ENCODE measurements at regions not wholly inside any gene's neighbourhood (a gene's known extent, or its start where the extent isn't known, plus 50 kb on each side); places are given as distances from the start of the nearest gene placed in this dataset.

- no peaks in the 10 kb centered on the region for H3K4me1 ChIP-seq
- no peak overlapping the region for H3K4me3 ChIP-seq
- WGBS, 2 donors (ENCODE audit: low coverage in 1 of 2) = 92 to 100% methylated on average over 2 to 5 of the region's 16 CpGs
- no peaks in the 10 kb centered on the region for H3K27me3 ChIP-seq
- H3K9me3 ChIP-seq = no peaks in the 10 kb centered on the region
- no peak for TF ChIP-seq CTCF (IDR thresholded peaks at IDR 0.05)
- no peak for TF ChIP-seq EP300 (IDR thresholded peaks at IDR 0.05)
- no peak for TF ChIP-seq POLR2A (IDR thresholded peaks at IDR 0.05)
- TF ChIP-seq POLR2AphosphoS5 (IDR thresholded peaks at IDR 0.05) = no peak
- no peak for ATAC-seq
- H3K27ac ChIP-seq = no peak overlapping the region
- H3K36me3 ChIP-seq = no peaks in the 10 kb centered on the region
Measured at GRCh38 chr4:186919340-186919739, 195.7 kb upstream of the FAT1 start.

- ATAC-seq = no peak
- Histone ChIP-seq H3K27ac (no peak overlapping the region), H3K36me3 (no peaks in the 10 kb centered on the region), H3K4me3 (no peak overlapping the region), H3K27me3 (no peaks in the 10 kb centered on the region), H3K4me1 (no peaks in the 10 kb centered on the region), H3K9me3 (no peaks in the 10 kb centered on the region)
- no peak for TF ChIP-seq POLR2AphosphoS5 (IDR thresholded peaks at IDR 0.05)
- TF ChIP-seq CTCF (IDR thresholded peaks at IDR 0.05) = no peak
- no peak for TF ChIP-seq POLR2A (IDR thresholded peaks at IDR 0.05)
- TF ChIP-seq EP300 (IDR thresholded peaks at IDR 0.05) = no peak
- 85 to 97% methylated on average over 2 of the region's 2 CpGs for WGBS, 2 donors (ENCODE audit: low coverage in 1 of 2)
Measured at GRCh38 chr4:186920483-186920882, 196.8 kb upstream of the FAT1 start.

- no peaks in the 10 kb centered on the region for H3K36me3 ChIP-seq
- TF ChIP-seq EP300 (IDR thresholded peaks at IDR 0.05) (no peak), POLR2A (IDR thresholded peaks at IDR 0.05) (no peak), CTCF (IDR thresholded peaks at IDR 0.05) (no peak), POLR2AphosphoS5 (IDR thresholded peaks at IDR 0.05) (no peak)
- no peaks in the 10 kb centered on the region for H3K9me3 ChIP-seq
- H3K4me3 ChIP-seq = no peak overlapping the region
- 67 to 88% methylated on average over 5 of the region's 5 CpGs for WGBS, 2 donors (ENCODE audit: low coverage in 1 of 2)
- ATAC-seq = no peak
- H3K4me1 ChIP-seq = no peaks in the 10 kb centered on the region
- H3K27ac ChIP-seq = no peak overlapping the region
- H3K27me3 ChIP-seq = no peaks in the 10 kb centered on the region
Measured at GRCh38 chr4:186920992-186921391, 197.3 kb upstream of the FAT1 start.

GRCh38 chr4:186924723-186925122 lies 201.1 kb upstream of the FAT1 start:
- Histone ChIP-seq H3K27ac (no peak overlapping the region), H3K36me3 (no peaks in the 10 kb centered on the region), H3K27me3 (no peaks in the 10 kb centered on the region), H3K4me3 (no peak overlapping the region), H3K4me1 (no peaks in the 10 kb centered on the region), H3K9me3 (no peaks in the 10 kb centered on the region)
- no peak for TF ChIP-seq EP300 (IDR thresholded peaks at IDR 0.05)
- no peak for TF ChIP-seq POLR2A (IDR thresholded peaks at IDR 0.05)
- TF ChIP-seq POLR2AphosphoS5 (IDR thresholded peaks at IDR 0.05) = no peak
- TF ChIP-seq CTCF (IDR thresholded peaks at IDR 0.05) = no peak
- ATAC-seq = no peak
- 38 to 39% methylated on average over 4 of the region's 4 CpGs for WGBS, 2 donors (ENCODE audit: low coverage in 1 of 2)

GRCh38 chr4:186927624-186928023 lies 204.0 kb upstream of the FAT1 start:
- Histone ChIP-seq H3K27ac (no peak overlapping the region), H3K27me3 (no peaks in the 10 kb centered on the region), H3K9me3 (no peaks in the 10 kb centered on the region), H3K4me1 (no peaks in the 10 kb centered on the region), H3K4me3 (no peak overlapping the region), H3K36me3 (no peaks in the 10 kb centered on the region)
- WGBS, 2 donors (ENCODE audit: low coverage in 1 of 2) = 64 to 86% methylated on average over 2 of the region's 2 CpGs
- ATAC-seq = no peak
- TF ChIP-seq CTCF (IDR thresholded peaks at IDR 0.05) = no peak

Data from gastroesophageal sphincter (tissue), 4 donors.